HT1080 (cell line): ENCODE measurements at regions not wholly inside any gene's neighbourhood (a gene's known extent, or its start where the extent isn't known, plus 50 kb on each side); places are given as distances from the start of the nearest gene placed in this dataset.

Source experiments
- DNase-seq: peaks from one replicate; pipeline ENCODE4 v3.0.0-alpha.2; 2015; ENCODE audit warnings: low read depth

DNA sequence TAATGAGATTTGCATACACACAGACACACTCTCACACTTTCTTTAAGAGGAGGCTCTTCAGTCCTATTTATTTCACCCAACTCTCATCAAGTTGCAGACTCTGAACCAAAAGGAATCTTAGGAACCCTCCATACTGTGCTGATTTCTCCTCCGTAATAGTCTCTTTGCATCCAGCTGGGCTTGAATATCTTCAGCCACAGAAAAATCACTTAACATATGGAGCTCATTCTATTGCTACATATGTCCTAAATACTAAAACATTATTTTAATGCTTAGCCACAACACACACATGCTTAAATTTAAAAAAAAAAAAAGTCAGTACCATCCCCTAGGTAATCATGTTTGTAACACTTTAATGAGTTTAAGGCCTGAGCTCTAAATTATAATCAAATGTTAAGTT is 287.5 kb upstream of the CNTN6 start:
- DNase-seq, result no peak

GRCh38 chr3:806006-806405 is 286.8 kb upstream of the CNTN6 start:
- no peak for DNase-seq

GRCh38 chr3:816605-817004 is 276.2 kb upstream of the CNTN6 start:
- DNase-seq, result no peak

GRCh38 chr3:834679-835078 is 258.1 kb upstream of the CNTN6 start:
- no peak for DNase-seq

GRCh38 chr3:835096-835495 is 257.7 kb upstream of the CNTN6 start:
- DNase-seq, result no peak

DNA sequence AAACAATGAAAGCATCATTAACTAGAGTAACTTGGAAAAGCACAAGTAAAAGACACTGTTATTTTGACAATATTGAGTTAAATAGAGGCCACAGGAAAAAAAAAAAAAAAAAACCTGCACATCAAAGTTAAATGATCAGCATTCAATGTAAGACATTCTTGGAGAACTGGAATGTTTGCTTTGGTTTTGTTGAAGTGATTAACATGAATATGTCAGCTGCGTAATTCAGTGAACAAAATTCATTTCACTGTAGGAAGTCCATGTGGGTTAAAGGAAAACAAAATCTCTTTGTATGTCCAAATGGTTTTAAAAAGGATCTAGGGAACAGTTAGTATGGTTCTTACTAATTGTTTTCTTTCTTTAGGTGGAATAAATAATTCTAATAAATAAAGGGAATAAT is 252.8 kb upstream of the CNTN6 start:
- DNase-seq, result no peak

DNA sequence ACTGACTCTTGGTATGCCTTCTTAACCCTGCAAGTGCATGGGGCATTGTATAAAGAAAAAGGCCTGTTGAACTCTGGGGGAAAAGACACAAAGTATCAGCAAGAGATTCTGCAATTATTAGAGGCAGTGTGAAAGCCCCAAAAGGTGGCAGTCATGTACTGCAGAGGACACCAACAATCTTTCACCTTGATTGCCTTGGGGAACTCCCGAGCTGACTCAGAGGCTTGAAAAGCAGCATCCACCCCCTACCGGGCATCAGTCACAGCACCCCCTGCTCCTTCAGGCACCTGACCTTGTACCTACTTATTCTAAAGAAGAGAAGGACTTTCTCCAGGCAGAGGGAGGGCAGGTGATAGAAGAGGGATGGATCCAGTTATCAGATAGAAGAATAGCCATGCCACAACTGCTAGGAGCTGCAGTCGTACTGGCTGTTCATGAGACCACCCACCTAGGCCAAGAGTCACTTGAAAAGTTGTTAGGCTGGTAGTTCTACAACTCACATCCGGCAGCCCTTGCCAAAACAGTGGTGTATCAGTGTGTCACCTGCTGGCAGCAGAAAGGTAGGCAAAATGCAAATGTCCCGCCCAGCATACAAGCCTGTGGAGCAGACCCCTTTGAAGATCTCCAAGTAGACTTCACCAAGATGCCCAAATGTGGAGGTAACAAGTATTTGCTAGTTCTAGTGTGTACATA is 241.6 kb upstream of the CNTN6 start:
- peak; percentile 47 for DNase-seq

DNA sequence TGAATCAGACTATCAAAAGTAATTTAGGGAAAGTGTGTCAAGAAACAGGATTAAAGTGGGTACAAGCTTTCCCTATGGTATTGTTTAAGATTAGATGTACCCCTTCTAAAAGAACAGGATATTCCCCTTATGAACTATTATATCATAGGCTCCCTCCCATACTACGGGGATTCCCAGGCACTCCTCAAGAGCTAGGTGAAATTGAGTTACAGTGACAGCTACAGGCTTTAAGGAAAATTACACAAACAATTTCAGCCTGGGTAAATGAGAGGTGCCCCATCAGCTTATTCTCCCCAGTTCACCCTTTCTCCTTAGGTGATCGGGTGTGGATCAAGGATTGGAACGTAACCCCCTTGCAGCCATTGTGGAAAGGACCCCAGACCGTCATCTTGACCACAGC is 240.8 kb upstream of the CNTN6 start:
- no peak for DNase-seq

DNA sequence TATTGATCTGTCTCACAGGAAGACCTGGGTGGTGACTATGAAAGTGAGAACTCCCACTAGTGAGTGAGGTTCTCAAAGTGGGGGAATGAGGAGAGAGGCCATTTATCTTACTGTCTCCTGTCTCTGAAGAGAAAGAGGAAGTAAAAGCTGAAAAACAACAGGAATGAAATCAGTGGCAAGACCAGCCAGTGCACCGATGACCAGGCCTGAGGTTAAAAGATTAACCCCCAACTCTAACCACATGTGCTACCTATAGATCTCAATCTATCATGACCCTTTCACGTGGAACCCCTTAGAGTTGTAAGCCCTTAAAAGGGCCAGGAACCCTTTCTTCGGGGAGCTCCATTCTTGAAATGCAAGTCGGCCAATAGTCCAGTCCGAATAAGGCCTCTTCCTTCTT is 239.3 kb upstream of the CNTN6 start:
- no peak for DNase-seq

GRCh38 chr3:859135-859534 is 233.7 kb upstream of the CNTN6 start:
- DNase-seq, result no peak

DNA sequence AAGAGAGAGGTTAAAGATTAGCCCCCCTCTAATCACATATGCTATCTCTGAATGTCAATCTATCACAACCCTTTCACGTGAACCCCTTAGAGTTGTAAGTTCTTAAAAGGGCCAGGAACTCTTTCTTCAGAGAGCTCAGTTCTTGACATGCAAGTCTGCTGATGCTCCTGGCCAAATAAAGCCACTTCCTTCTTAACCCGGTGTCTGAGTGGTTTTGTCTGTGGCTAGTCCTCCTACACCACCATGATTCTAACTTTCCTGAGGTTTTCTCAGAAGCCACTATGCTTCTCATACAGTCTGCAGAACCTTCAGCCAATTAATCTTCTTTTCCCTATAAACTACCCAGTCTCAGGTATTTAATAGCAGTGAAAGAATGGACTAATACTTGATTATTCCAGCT is 231.1 kb upstream of the CNTN6 start:
- no peak for DNase-seq

- DNase-seq, result no peak
Observed at GRCh38 chr3:869269-869668, 223.6 kb upstream of the CNTN6 start.

GRCh38 chr3:869734-870133 is 223.1 kb upstream of the CNTN6 start:
- no peak for DNase-seq

DNA sequence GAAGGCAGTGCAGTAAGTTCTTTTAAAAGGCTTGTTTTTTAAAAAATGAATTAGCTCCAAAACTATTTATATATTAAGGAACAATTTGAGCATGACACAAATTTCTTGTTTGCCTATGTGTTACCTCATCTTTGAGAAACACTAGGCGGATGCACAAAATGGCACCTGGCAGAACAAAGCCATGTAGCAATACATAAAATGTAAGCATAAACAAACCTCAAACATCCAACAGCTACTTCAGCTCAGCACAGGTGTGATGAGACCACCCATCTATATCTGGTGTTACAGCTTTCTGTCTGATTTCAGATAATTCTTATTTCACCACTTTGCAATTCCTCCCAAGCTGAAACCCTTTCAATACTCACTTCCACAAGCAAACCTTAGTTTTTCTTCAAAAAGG is 221.2 kb upstream of the CNTN6 start:
- no peak for DNase-seq

- peak; percentile 48 for DNase-seq
Observed at GRCh38 chr3:877001-877400, 215.8 kb upstream of the CNTN6 start.

DNA sequence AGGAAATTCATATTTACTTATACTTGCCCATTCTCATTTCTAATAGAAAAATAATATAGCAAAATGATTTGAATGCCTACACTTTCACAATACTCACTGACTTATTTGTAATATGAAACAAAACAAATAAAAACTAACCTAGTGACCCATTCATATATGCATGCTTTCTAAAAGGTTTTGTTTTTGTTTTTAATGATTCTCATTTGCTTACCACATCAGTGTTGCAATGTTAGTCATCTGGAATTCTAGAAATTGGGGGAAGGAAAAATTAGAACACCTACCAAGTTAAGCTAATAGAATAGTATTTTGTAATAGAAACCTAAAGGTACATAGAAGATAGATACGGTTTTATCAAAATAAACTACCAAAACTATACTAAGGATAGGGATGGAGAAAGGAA is 214.1 kb upstream of the CNTN6 start:
- no peak for DNase-seq

DNA sequence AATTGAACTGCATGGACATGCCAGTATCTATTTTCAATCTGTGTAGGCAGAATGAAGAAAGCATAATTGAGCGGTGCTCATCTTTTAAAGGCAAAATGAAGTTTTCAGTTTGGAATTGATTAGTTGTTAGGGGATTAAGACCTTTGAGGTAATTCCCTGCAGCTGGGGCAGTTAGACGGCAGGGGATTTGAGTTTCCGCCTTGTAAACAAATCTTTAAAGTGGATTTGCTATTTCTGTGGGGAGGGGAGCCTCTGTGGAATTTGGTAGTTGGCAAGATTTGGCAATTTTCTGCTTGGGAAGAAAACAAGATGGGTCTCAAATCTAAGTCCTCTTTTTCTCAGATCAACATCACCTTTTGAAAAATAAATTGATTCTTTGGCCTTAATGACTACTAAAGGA is 212.5 kb upstream of the CNTN6 start:
- no peak for DNase-seq

DNA sequence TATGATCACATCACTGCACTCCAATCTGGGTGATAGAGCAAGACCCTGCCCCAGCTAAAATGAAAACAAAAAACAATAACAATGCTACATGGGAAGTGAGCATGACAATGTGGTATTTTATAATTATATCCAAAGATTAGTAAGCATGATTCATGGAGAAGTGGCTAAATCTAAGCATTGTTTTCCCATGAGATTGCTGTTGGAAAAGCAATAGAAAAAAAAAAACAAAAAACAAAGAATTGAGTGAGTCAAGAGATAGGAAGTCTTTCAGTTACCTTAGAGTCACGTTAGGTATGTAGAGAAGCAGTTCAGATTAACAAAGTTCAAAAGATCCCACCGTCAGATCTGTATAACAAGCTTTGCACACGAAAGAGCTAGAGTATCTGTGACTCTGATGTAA is 210.3 kb upstream of the CNTN6 start:
- DNase-seq, result peak; percentile 81

- peak; percentile 15 for DNase-seq
Observed at GRCh38 chr3:901953-902778, 190.7 kb upstream of the CNTN6 start.

DNA sequence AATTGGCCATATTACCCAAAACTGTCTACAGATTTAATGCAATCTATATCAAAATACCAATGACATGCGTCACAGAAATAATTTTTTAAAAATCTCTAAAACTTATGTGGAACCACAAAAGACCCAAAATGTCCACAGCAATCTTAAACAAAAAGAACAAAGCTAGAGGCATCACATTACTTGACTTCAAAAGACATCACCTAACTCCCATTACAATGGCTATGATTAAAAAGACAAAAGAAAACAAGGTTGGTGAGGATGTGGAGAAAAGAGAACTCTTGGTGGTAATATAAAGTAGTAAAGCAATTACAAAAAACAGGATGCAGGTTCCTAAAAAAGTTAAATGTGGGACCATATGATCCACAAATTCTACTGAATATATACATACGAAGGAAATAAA is 187.6 kb upstream of the CNTN6 start:
- no peak for DNase-seq

- no peak for DNase-seq
Observed at GRCh38 chr3:906739-907138, 186.1 kb upstream of the CNTN6 start.

DNA sequence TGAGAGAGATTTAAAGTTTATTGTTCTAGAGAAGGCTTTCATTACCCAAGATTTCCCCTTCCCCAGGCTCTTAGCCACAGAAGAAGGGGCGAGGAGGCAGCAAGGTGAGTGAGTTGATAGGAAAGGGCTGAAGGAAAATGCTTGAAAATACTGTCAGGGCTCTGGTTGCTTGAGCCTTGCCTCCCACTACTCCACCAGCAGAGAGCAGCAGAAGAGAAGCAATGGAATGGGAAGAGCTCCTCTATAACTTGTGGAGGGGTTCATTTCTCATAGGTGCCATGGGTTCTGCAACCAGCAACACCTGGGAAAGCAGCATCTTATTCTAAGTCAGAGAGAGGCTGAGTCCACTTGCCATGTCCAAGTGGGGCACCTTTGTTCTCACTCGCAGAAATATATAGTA is 184.0 kb upstream of the CNTN6 start:
- DNase-seq, result peak; percentile 26

DNA sequence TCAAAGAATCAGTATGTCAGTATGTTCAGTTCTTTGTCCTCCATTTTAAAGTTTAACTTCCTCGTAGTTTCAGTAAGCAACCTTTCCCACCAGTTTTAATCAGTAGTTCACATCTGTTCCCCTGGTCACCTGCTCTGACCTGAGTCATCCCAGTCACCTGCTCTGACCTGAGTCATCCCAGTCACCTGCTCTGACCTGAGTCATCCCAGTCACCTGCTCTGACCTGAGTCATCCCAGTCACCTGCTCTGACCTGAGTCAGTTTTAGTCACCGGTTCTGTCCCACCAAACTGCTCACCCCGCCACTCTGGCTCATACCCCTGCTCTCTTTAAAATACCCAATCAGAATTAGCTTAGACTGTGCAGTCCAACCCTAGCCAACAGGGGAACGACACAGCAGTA is 180.1 kb upstream of the CNTN6 start:
- peak; percentile 70 for DNase-seq
